ENCODE measurements at regions not wholly inside any gene's neighbourhood (a gene's known extent, or its start where the extent isn't known, plus 50 kb on each side); places are given as distances from the start of the nearest gene placed in this dataset.

DNA sequence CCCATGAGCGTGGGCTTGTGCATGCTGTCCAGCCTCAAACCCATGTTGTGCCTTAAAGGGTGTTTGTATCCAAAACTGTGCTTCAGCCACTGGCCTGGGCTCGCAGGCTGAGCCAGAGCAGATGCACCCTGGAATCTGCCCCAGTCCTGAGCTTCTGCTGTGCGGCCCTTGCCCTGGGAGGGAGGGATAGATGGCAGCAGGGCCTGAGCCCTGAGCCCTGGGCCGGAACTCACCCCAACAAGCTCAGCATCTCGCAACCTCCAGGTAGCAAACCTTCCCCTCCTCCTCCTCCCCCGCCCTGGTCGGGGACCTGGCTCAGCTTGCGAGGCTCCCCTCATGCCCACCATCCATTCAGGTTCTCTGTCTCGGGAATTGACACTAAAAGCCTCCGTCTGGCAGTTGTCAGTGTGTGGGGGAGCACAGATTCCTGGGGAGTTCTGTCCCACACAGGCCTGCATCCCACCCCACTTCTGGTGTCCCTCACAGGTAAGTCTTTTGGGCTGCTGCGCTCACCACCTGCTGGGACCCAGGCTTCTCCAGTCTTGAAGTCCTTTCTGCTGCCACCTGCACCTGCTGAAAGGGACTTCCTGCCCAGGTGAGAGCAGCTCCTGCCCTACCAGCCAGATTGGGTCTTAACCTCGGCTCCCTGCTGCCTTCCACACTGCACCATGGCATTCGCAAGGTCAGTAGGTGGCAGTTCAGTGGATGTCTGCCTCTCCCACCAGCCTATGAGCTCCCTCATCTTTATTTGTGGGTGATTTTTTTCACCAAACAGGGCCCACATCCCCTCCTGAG lies 55.2 kb upstream of the OLFM1 start:
- no peak for DNase-seq

DNA sequence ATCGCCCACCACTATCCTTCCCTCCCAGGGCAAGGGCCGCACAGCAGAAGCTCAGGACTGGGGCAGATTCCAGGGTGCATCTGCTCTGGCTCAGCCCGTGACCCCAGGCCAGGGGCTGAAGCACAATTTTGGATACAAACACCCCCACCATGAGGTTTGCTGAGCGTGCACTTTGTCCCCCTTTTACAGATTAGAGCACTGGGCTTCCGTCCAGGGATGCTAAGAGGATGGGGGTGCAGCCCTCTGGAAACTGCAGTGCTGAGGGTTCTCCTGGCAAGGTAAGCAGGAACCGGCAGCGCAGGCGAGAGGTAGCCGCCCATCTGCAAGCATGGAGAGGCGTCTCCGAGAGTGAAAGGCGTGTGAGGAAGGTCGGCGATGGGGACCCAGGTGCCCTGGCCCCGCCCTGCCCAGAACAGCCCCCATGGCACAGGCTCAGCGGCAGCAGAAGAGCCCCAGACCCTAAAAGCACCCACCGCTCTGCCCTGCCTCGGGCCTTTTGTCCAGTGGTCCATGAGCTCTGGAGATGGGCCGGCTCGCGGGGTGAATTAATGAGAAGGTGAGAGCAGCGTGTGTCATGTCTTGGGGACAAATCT lies 54.5 kb upstream of the OLFM1 start:
- DNase-seq, result no peak

GRCh38 chr9:135033487-135033886 lies 54.0 kb upstream of the OLFM1 start:
- no peak for DNase-seq

- DNase-seq, result no peak
Observed at GRCh38 chr9:135034106-135034505, 53.4 kb upstream of the OLFM1 start.

DNA sequence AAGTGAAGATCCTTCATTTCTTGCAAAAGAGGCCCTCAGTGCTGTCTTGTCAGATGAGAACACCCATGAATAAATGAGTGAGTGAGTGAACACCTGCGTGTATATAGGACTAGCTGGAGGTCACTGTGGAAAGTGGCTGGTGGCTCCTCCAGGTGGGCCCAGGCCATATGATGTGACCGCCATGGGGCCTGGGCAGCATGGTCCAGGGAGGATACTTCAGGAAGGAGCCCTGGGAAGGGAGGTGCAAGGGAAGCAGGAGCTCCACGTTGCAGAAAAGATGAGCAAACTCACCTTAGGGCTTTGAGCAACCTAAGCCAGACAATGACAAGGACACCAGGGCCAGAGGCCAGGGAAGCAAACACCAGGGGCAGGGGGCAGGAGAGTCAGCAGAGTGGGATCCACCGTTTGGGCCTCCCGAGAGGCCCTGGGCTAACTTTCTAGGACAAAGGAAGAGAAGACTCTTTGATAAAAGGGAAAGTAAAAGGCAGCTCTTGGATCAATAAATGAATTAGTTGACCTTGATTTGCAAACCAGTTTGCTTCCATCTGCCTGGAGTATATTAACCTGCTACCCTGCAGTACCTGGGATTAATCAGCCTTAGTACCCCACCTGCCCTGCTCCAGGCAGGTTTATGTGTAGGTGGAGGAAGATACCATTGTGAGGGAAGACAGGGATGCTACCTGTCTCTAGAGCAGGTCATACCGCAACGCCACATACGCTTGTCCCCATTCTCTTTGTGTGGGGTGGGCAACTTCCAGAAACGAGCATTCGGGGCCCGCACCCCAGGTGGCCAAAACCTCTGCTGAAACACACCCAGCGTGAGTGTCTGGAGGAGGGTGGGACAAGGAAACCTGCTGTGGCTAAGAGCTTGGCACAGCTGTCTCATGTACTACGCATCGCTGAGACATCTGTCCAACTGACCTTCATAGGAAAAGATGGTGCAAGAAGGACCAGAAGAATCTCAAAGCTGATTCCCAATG lies 51.4 kb upstream of the OLFM1 start:
- DNase-seq, result no peak

DNA sequence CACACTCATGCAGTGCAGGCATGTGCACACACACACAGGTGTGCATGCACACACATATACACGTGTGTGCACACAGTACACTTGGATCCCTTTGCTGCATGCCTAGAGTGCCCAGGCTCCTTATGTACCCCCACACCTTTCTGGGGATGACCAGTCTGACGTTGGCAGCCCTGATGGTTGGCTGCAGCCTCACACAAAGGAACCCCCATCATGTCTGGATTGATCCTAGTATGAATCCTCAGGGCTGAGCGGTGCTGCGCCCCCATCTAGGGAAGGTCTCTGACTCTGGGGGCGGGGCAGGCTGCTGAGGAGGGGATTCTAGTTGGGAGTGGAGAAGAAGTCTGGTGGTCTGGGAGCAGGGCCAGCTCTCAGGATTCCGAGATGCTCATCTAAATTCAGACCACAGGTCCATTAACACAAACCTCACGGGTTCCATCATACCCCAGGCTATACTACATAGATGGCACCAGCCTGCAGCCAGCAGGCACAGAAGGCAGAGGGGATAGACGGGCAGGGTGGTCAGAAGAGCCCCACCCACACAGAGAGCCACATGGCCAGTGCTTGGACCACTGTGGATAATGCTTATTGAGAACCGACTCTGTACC lies 50.5 kb upstream of the OLFM1 start:
- DNase-seq, result no peak

DNA sequence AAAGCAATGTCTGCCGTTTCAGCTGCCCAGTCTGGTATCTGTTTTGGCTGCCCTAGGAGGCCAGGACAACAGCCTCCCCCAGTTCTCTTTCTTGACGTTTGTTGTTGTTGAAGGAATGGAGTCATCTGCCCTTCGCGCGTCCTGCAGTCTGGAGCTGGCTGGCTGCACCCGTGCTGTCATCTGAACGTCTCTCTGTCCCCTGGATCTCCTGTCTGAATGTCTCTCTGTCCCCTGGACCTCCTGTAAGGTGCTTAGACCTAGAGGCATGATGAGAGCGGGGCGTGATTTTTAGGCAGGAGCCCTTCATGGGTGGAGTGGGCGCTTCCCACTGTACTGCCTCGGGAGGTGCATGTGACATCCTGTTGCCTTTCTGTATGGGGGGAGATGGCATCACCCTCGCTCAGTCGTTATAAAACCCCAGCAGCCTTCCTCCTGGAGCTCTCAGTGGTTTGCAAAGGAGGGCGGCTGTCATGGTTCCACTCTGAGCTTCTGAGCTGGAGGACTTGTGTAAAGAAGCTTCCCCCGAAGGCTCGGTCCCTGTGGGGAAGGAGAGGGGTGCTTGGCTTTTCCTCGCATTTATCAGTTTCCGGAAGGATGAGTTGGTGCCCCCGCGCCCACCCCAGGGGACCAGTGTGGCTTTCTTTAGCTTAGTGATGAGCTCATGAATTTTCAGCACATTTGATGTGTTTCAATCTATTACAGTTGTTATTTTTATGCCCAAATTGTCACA lies 49.8 kb upstream of the OLFM1 start:
- no peak for DNase-seq

Data from inflammatory macrophage (primary cell).